ENCODE measurements at regions not wholly inside any gene's neighbourhood (a gene's known extent, or its start where the extent isn't known, plus 50 kb on each side); places are given as distances from the start of the nearest gene placed in this dataset.

DNA sequence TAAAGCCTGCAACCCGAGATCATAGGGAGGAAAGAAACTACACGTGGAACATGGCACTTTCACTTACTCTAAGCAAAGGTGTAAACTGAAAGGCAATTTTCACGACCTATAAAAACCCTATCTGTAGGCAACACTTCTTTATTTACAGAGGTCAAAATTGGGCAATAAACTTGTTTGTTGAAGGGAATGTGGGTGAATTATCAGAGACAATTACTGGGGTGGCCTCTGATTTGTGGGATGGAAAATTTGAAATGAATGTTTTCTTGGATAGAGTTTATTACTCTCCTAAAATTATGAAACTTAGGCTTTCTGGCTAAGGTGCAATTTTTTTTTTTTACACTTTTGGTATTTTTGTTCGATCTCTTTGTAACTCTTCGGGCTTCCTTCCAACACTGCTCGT is 734.1 kb upstream of the TENM3 start:
- Histone ChIP-seq H3K9me3 (no peaks in the 10 kb centered on the region), H3K4me3 (ENCODE audit: low read depth in 1 of 2, low read length in 1 of 2) (no peak overlapping the region), H3K27me3 (no peaks in the 10 kb centered on the region), H3K4me1 (ENCODE audit: control insufficient read depth in 1 of 2, insufficient read depth in 1 of 2, low read depth in 1 of 2, low read length in 1 of 2) (no peaks in the 10 kb centered on the region), H3K27ac (no peak overlapping the region), H3K36me3 (no peaks in the 10 kb centered on the region)
- TF ChIP-seq CTCF (IDR thresholded peaks at IDR 0.05) = no peak

GRCh38 chr4:181517491-181517890 is 725.7 kb upstream of the TENM3 start:
- Histone ChIP-seq H3K4me3 (ENCODE audit: low read depth in 1 of 2, low read length in 1 of 2) (no peak overlapping the region), H3K36me3 (no peaks in the 10 kb centered on the region), H3K9me3 (no peaks in the 10 kb centered on the region), H3K4me1 (ENCODE audit: control insufficient read depth in 1 of 2, insufficient read depth in 1 of 2, low read depth in 1 of 2, low read length in 1 of 2) (peaks cover 5 to 8% of the 10 kb centered on the region in 2 experiments), H3K27ac (no peak overlapping the region), H3K27me3 (no peaks in the 10 kb centered on the region)
- no peak for TF ChIP-seq CTCF (IDR thresholded peaks at IDR 0.05)

- no peaks in the 10 kb centered on the region for H3K27me3 ChIP-seq
- H3K36me3 ChIP-seq = no peaks in the 10 kb centered on the region
- TF ChIP-seq CTCF (IDR thresholded peaks at IDR 0.05) = no peak
- H3K4me1 ChIP-seq (ENCODE audit: control insufficient read depth in 1 of 2, insufficient read depth in 1 of 2, low read depth in 1 of 2, low read length in 1 of 2) = peaks cover 5 to 8% of the 10 kb centered on the region in 2 experiments
- no peaks in the 10 kb centered on the region for H3K9me3 ChIP-seq
- no peak overlapping the region for H3K27ac ChIP-seq
- no peak overlapping the region for H3K4me3 ChIP-seq (ENCODE audit: low read depth in 1 of 2, low read length in 1 of 2)
Observed at GRCh38 chr4:181520790-181521189, 722.4 kb upstream of the TENM3 start.

DNA sequence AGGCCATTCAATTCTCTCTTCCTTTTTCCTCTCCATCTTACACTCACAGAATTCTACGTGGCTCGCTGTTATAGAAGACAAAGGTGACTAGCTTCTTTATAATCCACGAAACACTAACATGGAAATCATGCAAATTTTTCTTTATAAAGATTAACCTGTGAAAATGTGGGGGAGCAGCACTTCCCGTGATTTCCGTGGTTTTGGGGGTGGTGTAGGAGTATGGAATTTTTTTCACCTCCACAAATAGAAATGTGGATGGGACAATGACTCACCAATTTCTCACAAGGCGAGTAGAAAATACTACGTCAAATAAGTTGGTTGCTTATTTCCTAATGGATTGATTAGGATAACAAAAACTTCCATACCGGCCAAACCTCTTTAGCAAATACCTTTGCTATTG is 719.2 kb upstream of the TENM3 start:
- Histone ChIP-seq H3K36me3 (no peaks in the 10 kb centered on the region), H3K27me3 (no peaks in the 10 kb centered on the region), H3K4me3 (ENCODE audit: low read depth in 1 of 2, low read length in 1 of 2) (no peak overlapping the region), H3K9me3 (no peaks in the 10 kb centered on the region), H3K27ac (no peak overlapping the region), H3K4me1 (ENCODE audit: control insufficient read depth in 1 of 2, insufficient read depth in 1 of 2, low read depth in 1 of 2, low read length in 1 of 2) (peaks cover 5 to 8% of the 10 kb centered on the region in 2 experiments)
- TF ChIP-seq CTCF (IDR thresholded peaks at IDR 0.05) = no peak

DNA sequence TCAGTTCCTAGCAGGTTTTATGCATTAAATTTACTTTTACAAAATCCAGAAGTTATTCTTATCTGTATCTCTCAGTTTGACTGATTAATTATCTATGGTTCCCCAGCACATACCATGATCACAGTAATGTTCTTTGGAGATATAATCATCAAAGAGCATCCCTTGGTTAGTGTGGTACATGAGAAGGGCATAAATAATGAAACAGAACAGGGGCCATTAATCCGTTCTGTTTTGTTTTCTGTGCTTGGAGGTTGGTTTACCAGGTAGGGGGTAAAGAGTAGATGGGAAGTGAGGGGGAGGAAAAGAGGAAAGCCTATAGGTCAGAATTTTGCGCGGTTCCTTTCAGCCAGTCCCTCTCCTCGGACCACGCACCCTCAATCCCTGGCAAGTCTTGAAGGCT is 718.7 kb upstream of the TENM3 start:
- Histone ChIP-seq H3K27me3 (no peaks in the 10 kb centered on the region), H3K9me3 (no peaks in the 10 kb centered on the region), H3K4me3 (ENCODE audit: low read depth in 1 of 2, low read length in 1 of 2) (no peak overlapping the region), H3K36me3 (no peaks in the 10 kb centered on the region), H3K4me1 (ENCODE audit: control insufficient read depth in 1 of 2, insufficient read depth in 1 of 2, low read depth in 1 of 2, low read length in 1 of 2) (peaks cover 5 to 8% of the 10 kb centered on the region in 2 experiments), H3K27ac (no peak overlapping the region)
- TF ChIP-seq CTCF (IDR thresholded peaks at IDR 0.05) = no peak

DNA sequence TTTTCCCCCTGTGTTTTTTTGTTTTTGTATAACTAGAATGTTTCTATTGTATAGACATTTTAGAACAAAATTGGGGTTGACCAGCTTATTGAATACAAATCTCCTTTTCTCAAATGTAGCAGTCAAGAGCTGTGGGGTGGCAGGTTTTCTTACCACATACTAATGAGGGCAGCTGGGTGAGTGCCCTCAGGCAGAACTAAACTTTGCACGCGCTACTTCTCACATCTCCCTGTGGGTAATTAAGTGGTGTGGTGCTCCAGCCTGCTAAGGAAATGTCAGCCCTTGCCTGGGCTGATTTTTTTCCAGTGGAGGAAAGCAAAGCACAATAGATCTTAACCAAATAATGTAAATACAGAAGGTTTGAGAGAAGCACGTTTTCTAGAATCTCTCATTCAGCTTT is 717.6 kb upstream of the TENM3 start:
- no peaks in the 10 kb centered on the region for H3K36me3 ChIP-seq
- no peaks in the 10 kb centered on the region for H3K9me3 ChIP-seq
- TF ChIP-seq CTCF (IDR thresholded peaks at IDR 0.05) = no peak
- H3K27me3 ChIP-seq = no peaks in the 10 kb centered on the region
- no peak overlapping the region for H3K27ac ChIP-seq
- no peak overlapping the region for H3K4me3 ChIP-seq (ENCODE audit: low read depth in 1 of 2, low read length in 1 of 2)
- no peaks in the 10 kb centered on the region for H3K4me1 ChIP-seq (ENCODE audit: control insufficient read depth in 1 of 2, insufficient read depth in 1 of 2, low read depth in 1 of 2, low read length in 1 of 2)
